HEK293 (cell line): ENCODE measurements at regions not wholly inside any gene's neighbourhood (a gene's known extent, or its start where the extent isn't known, plus 50 kb on each side); places are given as distances from the start of the nearest gene placed in this dataset.

ENCODE experiments used
- CTCF ChIA-PET: fragments of 350-600 bp; formaldehyde crosslinking; extraction: SDS; loops from one replicate; lab custom pipeline; 2021; ENCODE audit warnings: antibody characterized with exemption; lab: Yijun Ruan, JAX
- POLR2A ChIA-PET: fragments of 300-600 bp; formaldehyde crosslinking; extraction: SDS; loops from one replicate; lab custom pipeline; 2020; ENCODE audit warnings: antibody characterized with exemption, inconsistent platforms; lab: Yijun Ruan, JAX
- H3K27ac ChIP-seq: fragments of 200-500 bp; sonication (Bioruptor generic); 2 replicates; pipeline ENCODE4 v1.5.1; 2014; ENCODE audit warnings: low read depth, low read length, control low read depth, inconsistent platforms; ENCODE audit errors: extremely low read depth
- H3K36me3 ChIP-seq, 2 experiments: fragments of 200-500 bp in 1 of 2; sonication (Bioruptor generic) in 1 of 2; 1 replicate in 1 of 2; 2 replicates in 1 of 2; pipeline ENCODE4 v1.5.1; 2014 to 2017; ENCODE audit warnings: inconsistent platforms in 2 of 2, low read length in 2 of 2; ENCODE audit not compliant: control insufficient read depth in 2 of 2, insufficient read depth in 1 of 2
- H3K4me1 ChIP-seq: fragments of 200-500 bp; sonication (Bioruptor generic); 2 replicates; pipeline ENCODE4 v1.5.1; 2014; ENCODE audit warnings: mild to moderate bottlenecking, low read length, inconsistent platforms; ENCODE audit not compliant: control insufficient read depth, insufficient read depth
- H3K4me3 ChIP-seq: 2 replicates; pipeline ENCODE4 v1.5.1; 2011; ENCODE audit warnings: low read depth, mild to moderate bottlenecking, control low read depth, low read length, moderate library complexity
- H3K9me3 ChIP-seq: fragments of 200-500 bp; sonication (Bioruptor generic); 2 replicates; pipeline ENCODE4 v1.5.1; 2014; ENCODE audit warnings: low read depth, low read length, inconsistent platforms; ENCODE audit not compliant: control insufficient read depth, insufficient read depth
- GLIS2 ChIP-seq: fragments of 450-650 bp; formaldehyde crosslinking; IDR thresholded peaks from 2 replicates; pipeline ENCODE4 v1.5.1; 2016; ENCODE audit warnings: missing biosample characterization, missing genetic modification characterization
- RBAK ChIP-seq: fragments of 450-650 bp; formaldehyde crosslinking; IDR thresholded peaks from 2 replicates; pipeline ENCODE4 v1.5.1; 2016; ENCODE audit warnings: missing biosample characterization, missing genetic modification characterization
- SETDB1 ChIP-seq: IDR thresholded peaks from one replicate; pipeline ENCODE4 v1.6.1; 2017; ENCODE audit warnings: mild to moderate bottlenecking, low read length, moderate library complexity, mixed read lengths; ENCODE audit not compliant: insufficient read length
- TRIM28 ChIP-seq: IDR thresholded peaks from 2 replicates; pipeline ENCODE4 v1.6.1; 2011; ENCODE audit warnings: low read length, control low read depth, borderline replicate concordance
- WT1 ChIP-seq: fragments of 450-650 bp; formaldehyde crosslinking; IDR thresholded peaks from 2 replicates; pipeline ENCODE4 v1.5.1; 2016; ENCODE audit warnings: missing biosample characterization, missing genetic modification characterization
- ZNF133 ChIP-seq: fragments of 450-650 bp; formaldehyde crosslinking; IDR thresholded peaks from 2 replicates; pipeline ENCODE4 v1.5.1; 2016; ENCODE audit warnings: missing biosample characterization, missing genetic modification characterization
- ZNF184 ChIP-seq: fragments of 450-650 bp; IDR thresholded peaks from 2 replicates; pipeline ENCODE4 v1.5.1; 2018; ENCODE audit warnings: missing biosample characterization, mild to moderate bottlenecking, missing genetic modification characterization
- ZNF26 ChIP-seq: fragments of 450-650 bp; formaldehyde crosslinking; IDR thresholded peaks from 2 replicates; pipeline ENCODE4 v1.5.1; 2016; ENCODE audit warnings: missing biosample characterization, missing genetic modification characterization
- ZNF280D ChIP-seq: fragments of 450-650 bp; formaldehyde crosslinking; IDR thresholded peaks from 2 replicates; pipeline ENCODE4 v1.5.1; 2016; ENCODE audit warnings: missing biosample characterization, missing genetic modification characterization
- ZNF518A ChIP-seq: fragments of 450-650 bp; formaldehyde crosslinking; conservative IDR thresholded peaks from 2 replicates; pipeline ENCODE4 v1.5.1; 2016; ENCODE audit warnings: low read depth, missing biosample characterization, missing genetic modification characterization
- ZNF624 ChIP-seq: fragments of 450-650 bp; formaldehyde crosslinking; IDR thresholded peaks from 2 replicates; pipeline ENCODE4 v1.5.1; 2017; ENCODE audit warnings: missing biosample characterization, missing genetic modification characterization
- ZNF626 ChIP-seq: fragments of 450-650 bp; sonication (Bioruptor Pico); formaldehyde crosslinking; IDR thresholded peaks from 2 replicates; pipeline ENCODE4 v1.5.1; 2018; ENCODE audit warnings: missing biosample characterization, missing genetic modification characterization, inconsistent platforms
- ZNF629 ChIP-seq: fragments of 450-650 bp; formaldehyde crosslinking; IDR thresholded peaks from 2 replicates; pipeline ENCODE4 v1.5.1; 2017; ENCODE audit warnings: missing biosample characterization, missing genetic modification characterization
- TF ChIP-seq, protein P1 (sequence below): fragments of 450-650 bp; formaldehyde crosslinking; IDR thresholded peaks from 2 replicates; pipeline ENCODE4 v1.5.1; 2016; ENCODE audit warnings: missing biosample characterization, missing genetic modification characterization, low read depth
- TF ChIP-seq, protein P2 (sequence below): fragments of 450-650 bp; formaldehyde crosslinking; IDR thresholded peaks from 2 replicates; pipeline ENCODE4 v1.5.1; 2017; ENCODE audit warnings: missing biosample characterization, missing genetic modification characterization
- TF ChIP-seq, protein P3 (sequence below): fragments of 450-650 bp; formaldehyde crosslinking; IDR thresholded peaks from 2 replicates; pipeline ENCODE4 v1.5.1; 2016; ENCODE audit warnings: missing biosample characterization, missing genetic modification characterization
- TF ChIP-seq, protein P4 (sequence below): fragments of 450-650 bp; formaldehyde crosslinking; IDR thresholded peaks from 2 replicates; pipeline ENCODE4 v1.5.1; 2016; ENCODE audit warnings: missing biosample characterization, missing genetic modification characterization
- TF ChIP-seq, protein P5 (sequence below): fragments of 450-650 bp; formaldehyde crosslinking; IDR thresholded peaks from 2 replicates; pipeline ENCODE4 v1.5.0; 2017; ENCODE audit warnings: missing biosample characterization, missing genetic modification characterization, borderline replicate concordance

GRCh38 chr20:51300104-51300503 is 242.4 kb downstream of the NFATC2 start:
- ChIA-PET CTCF (interaction anchor here (0.6 to 1.5 kb wide), 4 partner anchors 10 to 342 kb away, joined by 3 to 5 read pairs (median 4); no protein-coding TSS in a partner anchor), POLR2A (no interaction called here)
- H3K27ac ChIP-seq: no peak overlapping the region
- H3K4me3 ChIP-seq: no peak overlapping the region
- H3K36me3 ChIP-seq: no peaks in the 10 kb centered on the region
- no peaks in the 10 kb centered on the region for H3K4me1 ChIP-seq
- no peak for TF ChIP-seq RBAK
- TF ChIP-seq ZNF133 (tag by site-specific recombination): no peak
- TF ChIP-seq WT1 (tag by site-specific recombination): no peak
- 0 out of 2 replicates have a peak, but pooled peaks have one; percentile 19 for TF ChIP-seq ZNF26
- peak; percentile 90 for TF ChIP-seq SETDB1
- TF ChIP-seq, protein P1, sequence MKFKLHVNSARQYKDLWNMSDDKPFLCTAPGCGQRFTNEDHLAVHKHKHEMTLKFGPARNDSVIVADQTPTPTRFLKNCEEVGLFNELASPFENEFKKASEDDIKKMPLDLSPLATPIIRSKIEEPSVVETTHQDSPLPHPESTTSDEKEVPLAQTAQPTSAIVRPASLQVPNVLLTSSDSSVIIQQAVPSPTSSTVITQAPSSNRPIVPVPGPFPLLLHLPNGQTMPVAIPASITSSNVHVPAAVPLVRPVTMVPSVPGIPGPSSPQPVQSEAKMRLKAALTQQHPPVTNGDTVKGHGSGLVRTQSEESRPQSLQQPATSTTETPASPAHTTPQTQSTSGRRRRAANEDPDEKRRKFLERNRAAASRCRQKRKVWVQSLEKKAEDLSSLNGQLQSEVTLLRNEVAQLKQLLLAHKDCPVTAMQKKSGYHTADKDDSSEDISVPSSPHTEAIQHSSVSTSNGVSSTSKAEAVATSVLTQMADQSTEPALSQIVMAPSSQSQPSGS (tag by site-specific recombination): no peak
- 0 out of 2 replicates have a peak, but pooled peaks have one; percentile 28 for TF ChIP-seq ZNF184 (tag by site-specific recombination)
- TF ChIP-seq, protein P2, sequence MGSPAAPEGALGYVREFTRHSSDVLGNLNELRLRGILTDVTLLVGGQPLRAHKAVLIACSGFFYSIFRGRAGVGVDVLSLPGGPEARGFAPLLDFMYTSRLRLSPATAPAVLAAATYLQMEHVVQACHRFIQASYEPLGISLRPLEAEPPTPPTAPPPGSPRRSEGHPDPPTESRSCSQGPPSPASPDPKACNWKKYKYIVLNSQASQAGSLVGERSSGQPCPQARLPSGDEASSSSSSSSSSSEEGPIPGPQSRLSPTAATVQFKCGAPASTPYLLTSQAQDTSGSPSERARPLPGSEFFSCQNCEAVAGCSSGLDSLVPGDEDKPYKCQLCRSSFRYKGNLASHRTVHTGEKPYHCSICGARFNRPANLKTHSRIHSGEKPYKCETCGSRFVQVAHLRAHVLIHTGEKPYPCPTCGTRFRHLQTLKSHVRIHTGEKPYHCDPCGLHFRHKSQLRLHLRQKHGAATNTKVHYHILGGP (tag by site-specific recombination): no peak
- peak; percentile 30; the same call in 1 of the 2 replicates for TF ChIP-seq TRIM28
- TF ChIP-seq ZNF624 (tag by site-specific recombination): no peak
- TF ChIP-seq GLIS2 (tag by site-specific recombination): no peak
- TF ChIP-seq, protein P3, sequence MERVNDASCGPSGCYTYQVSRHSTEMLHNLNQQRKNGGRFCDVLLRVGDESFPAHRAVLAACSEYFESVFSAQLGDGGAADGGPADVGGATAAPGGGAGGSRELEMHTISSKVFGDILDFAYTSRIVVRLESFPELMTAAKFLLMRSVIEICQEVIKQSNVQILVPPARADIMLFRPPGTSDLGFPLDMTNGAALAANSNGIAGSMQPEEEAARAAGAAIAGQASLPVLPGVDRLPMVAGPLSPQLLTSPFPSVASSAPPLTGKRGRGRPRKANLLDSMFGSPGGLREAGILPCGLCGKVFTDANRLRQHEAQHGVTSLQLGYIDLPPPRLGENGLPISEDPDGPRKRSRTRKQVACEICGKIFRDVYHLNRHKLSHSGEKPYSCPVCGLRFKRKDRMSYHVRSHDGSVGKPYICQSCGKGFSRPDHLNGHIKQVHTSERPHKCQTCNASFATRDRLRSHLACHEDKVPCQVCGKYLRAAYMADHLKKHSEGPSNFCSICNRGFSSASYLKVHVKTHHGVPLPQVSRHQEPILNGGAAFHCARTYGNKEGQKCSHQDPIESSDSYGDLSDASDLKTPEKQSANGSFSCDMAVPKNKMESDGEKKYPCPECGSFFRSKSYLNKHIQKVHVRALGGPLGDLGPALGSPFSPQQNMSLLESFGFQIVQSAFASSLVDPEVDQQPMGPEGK (tag by site-specific recombination): no peak
- no peak for TF ChIP-seq ZNF629 (tag by site-specific recombination)
- TF ChIP-seq, protein P4, sequence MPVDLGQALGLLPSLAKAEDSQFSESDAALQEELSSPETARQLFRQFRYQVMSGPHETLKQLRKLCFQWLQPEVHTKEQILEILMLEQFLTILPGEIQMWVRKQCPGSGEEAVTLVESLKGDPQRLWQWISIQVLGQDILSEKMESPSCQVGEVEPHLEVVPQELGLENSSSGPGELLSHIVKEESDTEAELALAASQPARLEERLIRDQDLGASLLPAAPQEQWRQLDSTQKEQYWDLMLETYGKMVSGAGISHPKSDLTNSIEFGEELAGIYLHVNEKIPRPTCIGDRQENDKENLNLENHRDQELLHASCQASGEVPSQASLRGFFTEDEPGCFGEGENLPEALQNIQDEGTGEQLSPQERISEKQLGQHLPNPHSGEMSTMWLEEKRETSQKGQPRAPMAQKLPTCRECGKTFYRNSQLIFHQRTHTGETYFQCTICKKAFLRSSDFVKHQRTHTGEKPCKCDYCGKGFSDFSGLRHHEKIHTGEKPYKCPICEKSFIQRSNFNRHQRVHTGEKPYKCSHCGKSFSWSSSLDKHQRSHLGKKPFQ: no peak
- TF ChIP-seq, protein P5, sequence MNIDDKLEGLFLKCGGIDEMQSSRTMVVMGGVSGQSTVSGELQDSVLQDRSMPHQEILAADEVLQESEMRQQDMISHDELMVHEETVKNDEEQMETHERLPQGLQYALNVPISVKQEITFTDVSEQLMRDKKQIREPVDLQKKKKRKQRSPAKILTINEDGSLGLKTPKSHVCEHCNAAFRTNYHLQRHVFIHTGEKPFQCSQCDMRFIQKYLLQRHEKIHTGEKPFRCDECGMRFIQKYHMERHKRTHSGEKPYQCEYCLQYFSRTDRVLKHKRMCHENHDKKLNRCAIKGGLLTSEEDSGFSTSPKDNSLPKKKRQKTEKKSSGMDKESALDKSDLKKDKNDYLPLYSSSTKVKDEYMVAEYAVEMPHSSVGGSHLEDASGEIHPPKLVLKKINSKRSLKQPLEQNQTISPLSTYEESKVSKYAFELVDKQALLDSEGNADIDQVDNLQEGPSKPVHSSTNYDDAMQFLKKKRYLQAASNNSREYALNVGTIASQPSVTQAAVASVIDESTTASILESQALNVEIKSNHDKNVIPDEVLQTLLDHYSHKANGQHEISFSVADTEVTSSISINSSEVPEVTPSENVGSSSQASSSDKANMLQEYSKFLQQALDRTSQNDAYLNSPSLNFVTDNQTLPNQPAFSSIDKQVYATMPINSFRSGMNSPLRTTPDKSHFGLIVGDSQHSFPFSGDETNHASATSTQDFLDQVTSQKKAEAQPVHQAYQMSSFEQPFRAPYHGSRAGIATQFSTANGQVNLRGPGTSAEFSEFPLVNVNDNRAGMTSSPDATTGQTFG (tag by site-specific recombination): no peak
- TF ChIP-seq ZNF280D: peak; percentile 91; the same call in 1 of the 2 replicates
- 0 out of 2 replicates have a peak, but pooled peaks have one; percentile 22 for TF ChIP-seq ZNF518A (tag by site-specific recombination)
- 0 out of 2 replicates have a peak, but pooled peaks have one; percentile 29 for TF ChIP-seq ZNF626 (tag by site-specific recombination)
- no peaks in the 10 kb centered on the region for H3K9me3 ChIP-seq
